HG02943 (cell line): ENCODE measurements at regions not wholly inside any gene's neighbourhood (a gene's known extent, or its start where the extent isn't known, plus 50 kb on each side); places are given as distances from the start of the nearest gene placed in this dataset.

Experiments
- ATAC-seq: cut with Tn5 transposase; IDR thresholded peaks from one replicate; pipeline ENCODE4 v1.9.1; 2021; ENCODE audit warnings: mild to moderate bottlenecking, low read depth, moderate library complexity; ENCODE audit not compliant: unreplicated experiment

GRCh38 chr20:50338479-50339391 lies 148.1 kb downstream of the CEBPB start:
- peak; percentile 54 for ATAC-seq

GRCh38 chr20:50339466-50339901 lies 148.9 kb downstream of the CEBPB start:
- no peak for ATAC-seq

GRCh38 chr20:50340541-50340940 lies 149.9 kb downstream of the CEBPB start:
- ATAC-seq, result no peak

- no peak for ATAC-seq
These were observed 150.4 kb downstream of the CEBPB start for GRCh38 chr20:50341050-50341449.

GRCh38 chr20:50341880-50342637 lies 151.4 kb downstream of the CEBPB start:
- ATAC-seq, result no peak

GRCh38 chr20:50342638-50343102 lies 152.0 kb downstream of the CEBPB start:
- no peak for ATAC-seq

GRCh38 chr20:50343125-50343489 lies 152.5 kb downstream of the CEBPB start:
- no peak for ATAC-seq

- no peak for ATAC-seq
These were observed 153.0 kb downstream of the CEBPB start for GRCh38 chr20:50343490-50344179.

- no peak for ATAC-seq
These were observed 153.8 kb downstream of the CEBPB start for GRCh38 chr20:50344232-50345071.

- ATAC-seq, result no peak
These were observed 155.2 kb downstream of the CEBPB start for GRCh38 chr20:50345712-50346373.

GRCh38 chr20:50346374-50347283 lies 156.0 kb downstream of the CEBPB start:
- no peak for ATAC-seq

- ATAC-seq, result no peak
These were observed 156.8 kb downstream of the CEBPB start for GRCh38 chr20:50347284-50348063.

GRCh38 chr20:50348096-50348495 lies 157.5 kb downstream of the CEBPB start:
- ATAC-seq, result no peak

GRCh38 chr20:50350510-50351249 lies 159.5 kb upstream of the PTPN1 start:
- no peak for ATAC-seq

- ATAC-seq, result no peak
These were observed 158.6 kb upstream of the PTPN1 start for GRCh38 chr20:50351541-50351940.

- no peak for ATAC-seq
These were observed 156.8 kb upstream of the PTPN1 start for GRCh38 chr20:50353289-50353961.
